ENCODE measurements at regions not wholly inside any gene's neighbourhood (a gene's known extent, or its start where the extent isn't known, plus 50 kb on each side); places are given as distances from the start of the nearest gene placed in this dataset.

DNA sequence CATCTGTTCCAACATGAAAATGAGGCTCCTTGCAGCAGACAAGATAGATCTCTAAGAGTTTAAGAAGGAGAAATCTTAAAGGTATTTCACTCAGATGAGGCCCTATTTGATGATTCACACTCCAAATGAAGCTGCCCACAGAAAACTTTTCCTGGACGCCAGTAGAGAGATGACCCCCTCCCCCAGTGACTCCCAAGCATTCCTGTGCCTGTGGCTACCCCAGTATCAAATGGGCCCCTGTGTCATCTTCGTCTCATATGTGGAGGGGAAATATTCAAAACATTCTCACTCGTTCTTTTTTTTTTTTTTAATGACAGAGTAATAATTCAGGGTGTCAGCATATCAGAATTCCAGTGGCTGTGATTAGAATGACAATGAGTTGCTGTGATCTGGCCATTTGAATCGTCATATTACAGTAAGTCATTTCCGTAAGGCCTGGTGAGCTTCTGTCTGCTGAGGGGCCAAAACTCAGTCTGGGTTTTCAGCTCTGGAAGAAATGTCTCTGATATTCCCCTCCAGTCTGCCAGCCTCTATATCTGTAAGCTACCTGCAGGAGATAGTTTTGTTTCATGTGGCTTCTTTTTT is 194.7 kb downstream of the URI1 start (continued):
- no peak for TF ChIP-seq CTCF (IDR thresholded peaks at IDR 0.05; ENCODE audit: control extremely low read depth in 1 of 3, insufficient read depth in 1 of 3, low read depth in 1 of 3, low read length in 3 of 3)
- TF ChIP-seq SUZ12 (IDR thresholded peaks at IDR 0.05; ENCODE audit: low read length): no peak
- no peak for TF ChIP-seq ATF2 (IDR thresholded peaks at IDR 0.05; ENCODE audit: low read length)
- no peak for TF ChIP-seq POU5F1 (IDR thresholded peaks at IDR 0.05; ENCODE audit: low read depth, low read length)
- TF ChIP-seq TBP (IDR thresholded peaks at IDR 0.05; ENCODE audit: low read depth, low read length): no peak
- TF ChIP-seq E2F6 (IDR thresholded peaks at IDR 0.05): no peak
- TF ChIP-seq RFX5 (IDR thresholded peaks at IDR 0.05; ENCODE audit: borderline replicate concordance, low read depth, low read length): no peak

Measured in H1 (cell line).